Vagina (tissue), 2 donors: ENCODE measurements at regions not wholly inside any gene's neighbourhood (a gene's known extent, or its start where the extent isn't known, plus 50 kb on each side); places are given as distances from the start of the nearest gene placed in this dataset.

ENCODE experiments used
- CTCF ChIP-seq, 3 experiments: fragments of 450-650 bp in 2 of 3; fragments of 200-600 bp in 1 of 3; sonication (generic) in 1 of 3; IDR thresholded peaks; one replicate each; pipeline ENCODE4 v1.5.1; 2017 to 2019; ENCODE audit warnings: antibody characterized with exemption in 3 of 3, mild to moderate bottlenecking in 2 of 3, moderate library complexity in 2 of 3
- POLR2A ChIP-seq, 2 donors: fragments of 450-650 bp; IDR thresholded peaks; one replicate each; pipeline ENCODE4 v1.6.1; 2017; ENCODE audit warnings: antibody characterized with exemption in 2 of 2, mild to moderate bottlenecking in 2 of 2, moderate library complexity in 2 of 2

- TF ChIP-seq CTCF (IDR thresholded peaks at IDR 0.05) (no peak), POLR2A (IDR thresholded peaks at IDR 0.05) (no peak)
Observed at GRCh38 chr5:133702791-133703770, 90.7 kb upstream of the FSTL4 start.
